ENCODE measurements at regions not wholly inside any gene's neighbourhood (a gene's known extent, or its start where the extent isn't known, plus 50 kb on each side); places are given as distances from the start of the nearest gene placed in this dataset.

DNA sequence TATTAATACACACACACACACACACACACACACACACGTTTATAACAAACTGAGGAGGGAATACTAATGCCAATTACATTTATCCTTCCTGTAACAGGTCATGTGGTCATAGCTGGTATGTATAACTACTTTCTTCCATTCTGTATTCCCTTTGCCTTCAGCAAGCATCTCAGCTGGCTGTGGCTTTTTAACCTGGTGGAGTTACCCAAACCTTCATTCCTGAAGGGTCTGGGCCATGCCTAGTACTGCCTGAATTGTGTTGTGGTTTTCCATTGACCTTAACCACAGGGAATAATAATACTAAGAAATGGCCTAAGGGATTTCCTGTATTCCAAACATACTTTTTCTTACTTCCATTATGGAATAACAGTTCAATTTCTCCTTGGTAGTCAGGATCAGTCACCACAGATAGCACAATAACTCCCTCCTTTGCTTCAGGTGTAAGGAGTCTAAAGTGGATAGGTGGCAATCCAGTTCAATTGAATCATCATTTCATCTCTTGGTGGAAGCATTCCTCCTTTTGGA lies 222.2 kb upstream of the MEF2C start:
- DNase-seq (ENCODE audit: low read depth, low spot score) = no peak
- Histone ChIP-seq H3K27me3 (ENCODE audit: control insufficient read depth, insufficient read depth, low read length) (no peaks in the 10 kb centered on the region), H3K9me3 (ENCODE audit: control insufficient read depth, insufficient read depth, low read length) (no peaks in the 10 kb centered on the region), H3K4me3 (ENCODE audit: low read depth, low read length) (no peak overlapping the region), H3K27ac (ENCODE audit: low read depth, low read length) (no peak overlapping the region)
- CTCF ChIA-PET = no interaction called here
- POLR2A ChIA-PET = no interaction called here
- TF ChIP-seq, protein P1, sequence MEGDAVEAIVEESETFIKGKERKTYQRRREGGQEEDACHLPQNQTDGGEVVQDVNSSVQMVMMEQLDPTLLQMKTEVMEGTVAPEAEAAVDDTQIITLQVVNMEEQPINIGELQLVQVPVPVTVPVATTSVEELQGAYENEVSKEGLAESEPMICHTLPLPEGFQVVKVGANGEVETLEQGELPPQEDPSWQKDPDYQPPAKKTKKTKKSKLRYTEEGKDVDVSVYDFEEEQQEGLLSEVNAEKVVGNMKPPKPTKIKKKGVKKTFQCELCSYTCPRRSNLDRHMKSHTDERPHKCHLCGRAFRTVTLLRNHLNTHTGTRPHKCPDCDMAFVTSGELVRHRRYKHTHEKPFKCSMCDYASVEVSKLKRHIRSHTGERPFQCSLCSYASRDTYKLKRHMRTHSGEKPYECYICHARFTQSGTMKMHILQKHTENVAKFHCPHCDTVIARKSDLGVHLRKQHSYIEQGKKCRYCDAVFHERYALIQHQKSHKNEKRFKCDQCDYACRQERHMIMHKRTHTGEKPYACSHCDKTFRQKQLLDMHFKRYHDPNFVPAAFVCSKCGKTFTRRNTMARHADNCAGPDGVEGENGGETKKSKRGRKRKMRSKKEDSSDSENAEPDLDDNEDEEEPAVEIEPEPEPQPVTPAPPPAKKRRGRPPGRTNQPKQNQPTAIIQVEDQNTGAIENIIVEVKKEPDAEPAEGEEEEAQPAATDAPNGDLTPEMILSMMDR (IDR thresholded peaks at IDR 0.05; ENCODE audit: low read depth, low read length) = no peak

GRCh38 chr5:89098199-89098756 lies 215.3 kb upstream of the MEF2C start:
- no peak for DNase-seq (ENCODE audit: low read depth, low spot score)
- no peak overlapping the region for H3K4me3 ChIP-seq (ENCODE audit: low read depth, low read length)
- TF ChIP-seq, protein P1 (IDR thresholded peaks at IDR 0.05; ENCODE audit: low read depth, low read length) = no peak
- H3K27me3 ChIP-seq (ENCODE audit: control insufficient read depth, insufficient read depth, low read length) = no peaks in the 10 kb centered on the region
- POLR2A ChIA-PET = no interaction called here
- H3K9me3 ChIP-seq (ENCODE audit: control insufficient read depth, insufficient read depth, low read length) = no peaks in the 10 kb centered on the region
- CTCF ChIA-PET = no interaction called here
- H3K27ac ChIP-seq (ENCODE audit: low read depth, low read length) = no peak overlapping the region

GRCh38 chr5:89097103-89097502 lies 214.1 kb upstream of the MEF2C start:
- no peak overlapping the region for H3K4me3 ChIP-seq (ENCODE audit: low read depth, low read length)
- ChIA-PET POLR2A (no interaction called here), CTCF (no interaction called here)
- DNase-seq (ENCODE audit: low read depth, low spot score) = no peak
- TF ChIP-seq, protein P1 (IDR thresholded peaks at IDR 0.05; ENCODE audit: low read depth, low read length) = no peak
- no peaks in the 10 kb centered on the region for H3K27me3 ChIP-seq (ENCODE audit: control insufficient read depth, insufficient read depth, low read length)
- no peak overlapping the region for H3K27ac ChIP-seq (ENCODE audit: low read depth, low read length)
- no peaks in the 10 kb centered on the region for H3K9me3 ChIP-seq (ENCODE audit: control insufficient read depth, insufficient read depth, low read length)

DNA sequence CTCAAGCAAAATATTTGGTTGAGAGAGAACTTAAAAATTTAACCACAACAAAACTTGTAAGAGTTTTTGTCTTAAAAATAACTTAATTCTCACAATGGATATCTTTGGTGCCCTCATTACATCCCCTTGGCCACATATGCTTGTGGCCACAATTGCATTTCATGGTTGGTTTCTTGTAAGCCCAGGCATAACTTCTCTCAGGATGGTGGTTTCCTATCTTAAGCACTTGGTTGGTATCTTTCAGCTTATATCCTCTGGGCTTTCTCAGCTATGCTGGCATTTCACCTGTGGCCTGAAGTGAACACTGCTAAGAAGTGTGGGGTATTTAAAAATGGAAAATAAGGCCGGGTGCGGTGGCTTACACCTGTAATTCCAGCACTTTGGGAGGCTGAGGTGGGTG lies 212.4 kb upstream of the MEF2C start:
- no peak overlapping the region for H3K4me3 ChIP-seq (ENCODE audit: low read depth, low read length)
- POLR2A ChIA-PET = no interaction called here
- DNase-seq (ENCODE audit: low read depth, low spot score) = no peak
- CTCF ChIA-PET = interaction anchor here (0.7 kb wide), 1 partner anchor 644 kb away, joined by 4 read pairs; no protein-coding TSS in a partner anchor
- H3K27ac ChIP-seq (ENCODE audit: low read depth, low read length) = no peak overlapping the region
- H3K9me3 ChIP-seq (ENCODE audit: control insufficient read depth, insufficient read depth, low read length) = no peaks in the 10 kb centered on the region
- TF ChIP-seq, protein P1 (IDR thresholded peaks at IDR 0.05; ENCODE audit: low read depth, low read length) = no peak
- no peaks in the 10 kb centered on the region for H3K27me3 ChIP-seq (ENCODE audit: control insufficient read depth, insufficient read depth, low read length)

- CTCF ChIA-PET = no interaction called here
- no peak for DNase-seq (ENCODE audit: low read depth, low spot score)
- POLR2A ChIA-PET = no interaction called here
- H3K9me3 ChIP-seq (ENCODE audit: control insufficient read depth, insufficient read depth, low read length) = no peaks in the 10 kb centered on the region
- TF ChIP-seq, protein P1 (IDR thresholded peaks at IDR 0.05; ENCODE audit: low read depth, low read length) = no peak
- no peaks in the 10 kb centered on the region for H3K27me3 ChIP-seq (ENCODE audit: control insufficient read depth, insufficient read depth, low read length)
- H3K27ac ChIP-seq (ENCODE audit: low read depth, low read length) = no peak overlapping the region
- no peak overlapping the region for H3K4me3 ChIP-seq (ENCODE audit: low read depth, low read length)
These were observed 207.1 kb upstream of the MEF2C start for GRCh38 chr5:89090037-89090436.

All from AG04450 (cell line).